ENCODE measurements at regions not wholly inside any gene's neighbourhood (a gene's known extent, or its start where the extent isn't known, plus 50 kb on each side); places are given as distances from the start of the nearest gene placed in this dataset.

- no peak for TF ChIP-seq ESRRG (CRISPR knock-in tag; IDR thresholded peaks at IDR 0.05)
Measured at GRCh38 chr7:110105307-110105706, 985.6 kb upstream of the LRRN3 start (continued).

- ATAC-seq, result no peak
- TF ChIP-seq OSR1 (CRISPR knock-in tag; IDR thresholded peaks at IDR 0.05), result no peak
- TF ChIP-seq CSDC2 (CRISPR knock-in tag; IDR thresholded peaks at IDR 0.05), result no peak
Measured at GRCh38 chr7:110105840-110106239, 985.1 kb upstream of the LRRN3 start.

- TF ChIP-seq CSDC2 (CRISPR knock-in tag; IDR thresholded peaks at IDR 0.05), result no peak
- TF ChIP-seq BACH2 (CRISPR knock-in tag; IDR thresholded peaks at IDR 0.05; ENCODE audit: borderline replicate concordance), result no peak
- no peak for TF ChIP-seq CREB5 (CRISPR knock-in tag; IDR thresholded peaks at IDR 0.05; ENCODE audit: low read depth)
- no peak for ATAC-seq
Measured at GRCh38 chr7:110119883-110120581, 970.9 kb upstream of the LRRN3 start.

- TF ChIP-seq PPARA (CRISPR knock-in tag; IDR thresholded peaks at IDR 0.05; ENCODE audit: borderline replicate concordance) (no peak), ZNF8 (CRISPR knock-in tag; IDR thresholded peaks at IDR 0.05) (no peak), CSRNP3 (CRISPR knock-in tag; IDR thresholded peaks at IDR 0.05) (0 out of 2 replicates have a peak, but pooled peaks have one; percentile 71), TCF4 (CRISPR knock-in tag; IDR thresholded peaks at IDR 0.05; ENCODE audit: borderline replicate concordance) (peak; percentile 28; the same call in 1 of the 2 replicates), ISL1 (CRISPR knock-in tag; IDR thresholded peaks at IDR 0.05) (peak; percentile 75)
- no peak for ATAC-seq
Measured at GRCh38 chr7:110129159-110129558, 961.8 kb upstream of the LRRN3 start.

GRCh38 chr7:110130669-110131068, 960.3 kb upstream of the LRRN3 start:
- TF ChIP-seq ZFP3 (CRISPR knock-in tag; IDR thresholded peaks at IDR 0.05) (no peak), TCF4 (CRISPR knock-in tag; IDR thresholded peaks at IDR 0.05; ENCODE audit: borderline replicate concordance) (no peak), CSDC2 (CRISPR knock-in tag; IDR thresholded peaks at IDR 0.05) (no peak), BACH2 (CRISPR knock-in tag; IDR thresholded peaks at IDR 0.05; ENCODE audit: borderline replicate concordance) (no peak), POU6F1 (CRISPR knock-in tag; IDR thresholded peaks at IDR 0.05; ENCODE audit: borderline replicate concordance, low read depth) (no peak), ZNF70 (CRISPR knock-in tag; IDR thresholded peaks at IDR 0.05) (no peak), ESRRG (CRISPR knock-in tag; IDR thresholded peaks at IDR 0.05) (no peak), CREB5 (CRISPR knock-in tag; IDR thresholded peaks at IDR 0.05; ENCODE audit: low read depth) (no peak), TSHZ2 (CRISPR knock-in tag; IDR thresholded peaks at IDR 0.05) (no peak), TOX (CRISPR knock-in tag; IDR thresholded peaks at IDR 0.05; ENCODE audit: borderline replicate concordance) (no peak)
- no peak for ATAC-seq

Measured in SK-N-SH treated with all-trans-retinoic acid at 6 μM for 48 hours (cell line).